ENCODE measurements at regions not wholly inside any gene's neighbourhood (a gene's known extent, or its start where the extent isn't known, plus 50 kb on each side); places are given as distances from the start of the nearest gene placed in this dataset.

DNA sequence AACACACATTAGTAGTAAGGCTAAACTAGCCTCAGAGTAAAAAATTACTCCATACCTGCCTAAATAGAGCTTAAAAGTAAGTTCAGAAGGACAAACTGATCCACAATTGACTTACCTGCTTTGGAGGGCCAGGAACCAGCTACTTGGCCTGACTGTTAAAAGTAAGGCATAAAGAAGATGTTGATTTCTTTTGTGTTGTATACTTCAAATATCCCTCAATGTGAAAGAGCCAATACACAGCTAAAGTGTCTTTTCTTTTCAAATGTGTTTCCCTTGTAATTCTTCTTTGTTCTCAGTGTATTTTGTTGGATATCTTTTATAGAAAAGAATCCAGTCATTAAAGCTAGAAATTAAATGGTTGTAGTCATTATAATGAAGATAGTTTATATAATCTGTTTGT lies 171.1 kb downstream of the TANC2 start:
- TF ChIP-seq, protein P1, sequence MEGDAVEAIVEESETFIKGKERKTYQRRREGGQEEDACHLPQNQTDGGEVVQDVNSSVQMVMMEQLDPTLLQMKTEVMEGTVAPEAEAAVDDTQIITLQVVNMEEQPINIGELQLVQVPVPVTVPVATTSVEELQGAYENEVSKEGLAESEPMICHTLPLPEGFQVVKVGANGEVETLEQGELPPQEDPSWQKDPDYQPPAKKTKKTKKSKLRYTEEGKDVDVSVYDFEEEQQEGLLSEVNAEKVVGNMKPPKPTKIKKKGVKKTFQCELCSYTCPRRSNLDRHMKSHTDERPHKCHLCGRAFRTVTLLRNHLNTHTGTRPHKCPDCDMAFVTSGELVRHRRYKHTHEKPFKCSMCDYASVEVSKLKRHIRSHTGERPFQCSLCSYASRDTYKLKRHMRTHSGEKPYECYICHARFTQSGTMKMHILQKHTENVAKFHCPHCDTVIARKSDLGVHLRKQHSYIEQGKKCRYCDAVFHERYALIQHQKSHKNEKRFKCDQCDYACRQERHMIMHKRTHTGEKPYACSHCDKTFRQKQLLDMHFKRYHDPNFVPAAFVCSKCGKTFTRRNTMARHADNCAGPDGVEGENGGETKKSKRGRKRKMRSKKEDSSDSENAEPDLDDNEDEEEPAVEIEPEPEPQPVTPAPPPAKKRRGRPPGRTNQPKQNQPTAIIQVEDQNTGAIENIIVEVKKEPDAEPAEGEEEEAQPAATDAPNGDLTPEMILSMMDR (IDR thresholded peaks at IDR 0.05; ENCODE audit: insufficient read depth, low read depth, low read length): no peak
- no peak for DNase-seq (ENCODE audit: low read depth)
- H3K4me3 ChIP-seq (ENCODE audit: low read depth, low read length): no peak overlapping the region

DNA sequence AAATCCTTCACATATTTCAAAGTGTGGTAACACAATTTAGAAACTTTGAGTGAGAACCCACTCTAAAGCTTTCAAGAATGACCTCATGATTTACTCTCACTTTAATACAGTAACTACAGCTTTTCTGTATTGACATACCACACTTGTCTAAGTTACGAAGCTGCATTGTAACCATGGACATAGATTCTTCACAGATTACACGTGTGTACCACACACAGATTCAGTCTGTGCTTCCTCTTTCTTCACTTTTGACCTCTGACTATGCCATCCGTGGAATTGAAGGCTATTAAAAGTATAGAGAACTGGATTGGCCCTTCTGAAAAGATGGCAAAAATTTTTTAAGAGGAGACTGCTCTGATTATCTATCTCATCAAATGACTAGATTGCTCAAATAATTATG lies 172.7 kb downstream of the TANC2 start:
- TF ChIP-seq, protein P1 (IDR thresholded peaks at IDR 0.05; ENCODE audit: insufficient read depth, low read depth, low read length): no peak
- H3K4me3 ChIP-seq (ENCODE audit: low read depth, low read length): no peak overlapping the region
- DNase-seq (ENCODE audit: low read depth): no peak

DNA sequence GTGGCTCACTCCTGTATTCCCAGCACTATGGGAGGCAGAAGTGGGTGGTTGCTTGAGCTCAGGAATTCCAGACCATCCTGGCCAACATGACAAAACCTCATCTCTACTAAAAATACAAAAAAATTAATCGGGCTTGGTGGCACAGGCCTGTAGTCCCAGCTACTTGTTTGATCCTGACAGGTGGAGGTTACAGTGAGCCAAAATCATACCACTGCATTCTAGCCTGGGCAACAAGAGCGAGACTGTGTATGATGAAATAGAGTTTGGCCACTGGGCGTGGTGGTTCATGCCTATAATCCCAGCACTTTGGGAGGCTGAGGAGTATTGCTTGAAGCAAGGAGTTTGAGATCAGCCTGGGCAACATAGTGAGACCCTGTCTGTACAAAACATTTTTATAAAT lies 173.3 kb downstream of the TANC2 start:
- TF ChIP-seq, protein P1 (IDR thresholded peaks at IDR 0.05; ENCODE audit: insufficient read depth, low read depth, low read length): no peak
- no peak for DNase-seq (ENCODE audit: low read depth)
- H3K4me3 ChIP-seq (ENCODE audit: low read depth, low read length): no peak overlapping the region

DNA sequence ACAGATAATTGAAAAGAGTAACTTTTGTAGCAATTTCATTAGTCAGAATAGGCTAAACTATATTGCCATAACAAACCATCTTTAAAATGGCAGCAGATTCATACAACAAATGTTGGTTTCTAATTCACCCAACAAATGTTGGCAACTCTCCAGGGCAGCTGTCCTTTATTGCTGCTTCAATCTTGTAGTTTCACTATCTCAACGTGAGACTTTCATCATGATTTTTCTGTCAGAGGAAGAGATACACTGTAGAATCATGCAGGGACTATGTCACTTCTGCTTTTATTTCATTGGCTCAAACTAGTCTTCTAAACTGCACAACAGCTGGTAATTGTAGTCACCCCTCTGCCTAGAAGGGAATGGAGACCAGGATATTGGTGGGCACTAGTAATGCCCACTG lies 174.2 kb downstream of the TANC2 start:
- H3K4me3 ChIP-seq (ENCODE audit: low read depth, low read length): no peak overlapping the region
- TF ChIP-seq, protein P1 (IDR thresholded peaks at IDR 0.05; ENCODE audit: insufficient read depth, low read depth, low read length): no peak
- peak; percentile 70 for DNase-seq (ENCODE audit: low read depth)

DNA sequence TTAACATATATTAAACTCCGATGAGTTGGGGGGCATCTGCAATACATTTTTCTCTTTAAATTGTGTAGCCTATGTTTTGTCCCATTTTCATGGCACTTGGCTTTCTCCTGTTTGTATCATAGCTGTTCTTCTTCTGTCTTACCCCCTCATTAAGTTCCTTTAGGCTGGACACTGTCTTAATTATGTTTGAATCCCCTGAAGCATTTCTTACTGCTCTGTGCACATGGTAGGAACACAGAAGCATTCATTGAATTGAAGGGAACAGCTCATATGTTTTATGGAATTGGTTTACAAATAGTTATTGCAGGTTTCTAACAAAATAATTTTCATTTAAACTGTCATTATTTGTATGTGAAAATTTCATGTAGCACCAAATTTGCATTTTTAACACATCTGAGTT lies 176.8 kb downstream of the TANC2 start:
- TF ChIP-seq, protein P1 (IDR thresholded peaks at IDR 0.05; ENCODE audit: insufficient read depth, low read depth, low read length): no peak
- no peak overlapping the region for H3K4me3 ChIP-seq (ENCODE audit: low read depth, low read length)
- no peak for DNase-seq (ENCODE audit: low read depth)

DNA sequence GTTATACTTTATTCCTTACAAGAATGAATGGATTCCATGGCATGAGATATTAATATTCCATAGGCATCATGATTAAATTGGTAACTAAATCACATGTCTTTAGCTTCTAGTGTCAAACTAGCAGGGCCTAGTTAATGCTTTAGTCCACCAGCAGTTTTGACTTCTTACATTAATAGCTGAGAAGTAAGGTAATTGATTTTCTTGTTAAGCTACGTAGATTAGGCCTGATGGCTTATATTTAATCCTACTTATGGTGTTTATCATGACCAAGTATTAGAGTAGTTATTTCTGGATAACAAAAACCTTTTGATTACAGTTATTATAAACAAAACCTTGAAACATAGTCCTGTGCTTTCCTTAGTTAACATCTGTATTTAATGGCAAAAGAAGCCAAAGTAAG lies 184.5 kb downstream of the TANC2 start:
- DNase-seq (ENCODE audit: low read depth): peak; percentile 33
- TF ChIP-seq, protein P1 (IDR thresholded peaks at IDR 0.05; ENCODE audit: insufficient read depth, low read depth, low read length): no peak
- no peak overlapping the region for H3K4me3 ChIP-seq (ENCODE audit: low read depth, low read length)

DNA sequence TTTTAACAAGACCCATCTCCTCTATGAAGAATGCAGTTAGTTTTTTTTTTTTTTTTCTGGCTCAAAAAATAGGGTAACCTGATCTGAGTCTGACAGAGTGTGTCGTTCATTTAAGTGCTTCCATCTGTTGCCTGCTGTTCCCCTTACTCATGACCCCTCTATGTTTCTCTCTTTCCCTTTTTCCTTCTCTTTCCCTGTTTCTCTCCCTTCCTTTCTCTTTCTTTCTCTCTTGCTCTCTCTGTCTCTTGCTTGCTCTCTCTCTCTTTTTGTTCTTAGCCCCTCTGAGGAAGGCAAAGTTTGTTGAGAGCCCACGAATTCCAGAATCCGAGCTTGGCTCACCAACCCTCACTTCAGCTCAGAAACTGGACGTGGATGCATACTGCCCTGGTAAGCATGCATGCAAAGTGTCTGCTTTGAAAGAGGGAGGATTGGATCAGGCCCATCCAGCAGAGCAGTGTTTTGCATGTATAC lies 185.0 kb downstream of the TANC2 start:
- H3K4me3 ChIP-seq (ENCODE audit: low read depth, low read length): no peak overlapping the region
- peak; percentile 50 for DNase-seq (ENCODE audit: low read depth)
- TF ChIP-seq, protein P1 (IDR thresholded peaks at IDR 0.05; ENCODE audit: insufficient read depth, low read depth, low read length): no peak

All from fibroblast of villous mesenchyme (primary cell).